ENCODE measurements at regions not wholly inside any gene's neighbourhood (a gene's known extent, or its start where the extent isn't known, plus 50 kb on each side); places are given as distances from the start of the nearest gene placed in this dataset.

DNA sequence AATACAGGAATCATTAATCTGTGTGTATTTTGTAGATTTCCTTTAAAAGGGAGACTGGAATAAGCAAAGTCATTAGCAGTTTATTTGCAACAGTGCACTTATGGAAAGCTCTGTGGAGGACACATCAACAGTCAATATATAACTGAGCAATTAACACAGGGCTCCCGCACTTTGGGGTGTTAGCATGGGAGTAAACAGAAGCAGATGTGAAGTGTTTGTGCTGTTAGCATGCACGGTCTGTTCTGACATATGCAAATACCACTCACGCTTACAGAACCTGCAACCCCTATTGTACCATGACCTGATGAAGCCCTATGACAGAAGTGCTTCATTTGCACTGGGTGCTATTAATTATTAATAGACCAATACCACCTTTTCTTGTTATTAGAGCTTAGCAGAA, 118.9 kb downstream of the PPP1R3A start:
- H3K27me3 ChIP-seq (ENCODE audit: insufficient read depth, low read length, poor library complexity, severe bottlenecking) = no peaks in the 10 kb centered on the region
- no peak for TF ChIP-seq EZH2phosphoT487 (IDR thresholded peaks at IDR 0.05; ENCODE audit: borderline replicate concordance)
- no peak for TF ChIP-seq CTCF (conservative IDR thresholded peaks at IDR 0.05; ENCODE audit: low read length)
- no peaks in the 10 kb centered on the region for H4K20me1 ChIP-seq (ENCODE audit: insufficient read depth, low read length, poor library complexity, severe bottlenecking)
- H3K4me1 ChIP-seq (ENCODE audit: insufficient read depth, low read length, poor library complexity, severe bottlenecking) = no peaks in the 10 kb centered on the region
- H3K4me3 ChIP-seq (ENCODE audit: low read length, poor library complexity, severe bottlenecking) = no peak overlapping the region
- H3K36me3 ChIP-seq (ENCODE audit: insufficient read depth, low read length) = no peaks in the 10 kb centered on the region
- H3K4me2 ChIP-seq (ENCODE audit: low read depth, low read length, poor library complexity, severe bottlenecking) = no peak overlapping the region
- no peaks in the 10 kb centered on the region for H3K9me2 ChIP-seq (replicated peaks; ENCODE audit: low read depth, low read length)
- no peaks in the 10 kb centered on the region for H3K9me3 ChIP-seq (ENCODE audit: insufficient read depth, low read depth, low read length)
- H2AFZ ChIP-seq (ENCODE audit: low read length) = no peak overlapping the region
- H3K9ac ChIP-seq (ENCODE audit: low read depth, low read length, poor library complexity, severe bottlenecking) = no peak overlapping the region
- H3K79me2 ChIP-seq (ENCODE audit: insufficient read depth, low read length) = no peaks in the 10 kb centered on the region
- H3F3A ChIP-seq (ENCODE audit: low read depth) = no peaks in the 10 kb centered on the region

DNA sequence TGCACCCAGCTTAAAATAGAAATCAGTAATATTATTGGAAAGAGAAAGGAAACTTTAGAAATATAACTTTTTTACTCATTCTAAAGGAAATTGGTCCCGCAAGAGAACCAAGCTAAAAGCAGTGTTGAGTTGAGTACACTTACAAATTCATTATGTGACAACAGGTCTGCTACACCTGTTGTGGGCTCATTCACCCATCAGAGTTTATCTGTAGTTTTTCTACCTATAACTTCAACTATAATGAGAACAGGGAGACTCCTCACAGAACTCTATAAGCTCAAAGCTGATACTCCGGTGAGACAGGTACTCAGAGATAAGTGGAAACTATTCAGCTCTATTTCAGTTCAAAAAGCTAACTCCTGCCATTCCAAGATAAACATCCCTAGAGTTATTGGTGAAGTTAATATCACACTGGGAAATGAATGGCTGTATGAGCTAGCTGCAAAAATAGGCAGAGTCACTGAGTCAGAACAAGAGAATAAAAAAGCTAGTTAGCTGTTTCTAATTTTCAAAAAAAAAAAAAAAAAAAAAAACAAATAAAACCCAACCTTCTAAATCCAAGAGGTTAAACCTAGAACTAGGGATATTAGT, 121.3 kb downstream of the PPP1R3A start:
- H3K4me2 ChIP-seq (ENCODE audit: low read depth, low read length, poor library complexity, severe bottlenecking) = no peak overlapping the region

DNA sequence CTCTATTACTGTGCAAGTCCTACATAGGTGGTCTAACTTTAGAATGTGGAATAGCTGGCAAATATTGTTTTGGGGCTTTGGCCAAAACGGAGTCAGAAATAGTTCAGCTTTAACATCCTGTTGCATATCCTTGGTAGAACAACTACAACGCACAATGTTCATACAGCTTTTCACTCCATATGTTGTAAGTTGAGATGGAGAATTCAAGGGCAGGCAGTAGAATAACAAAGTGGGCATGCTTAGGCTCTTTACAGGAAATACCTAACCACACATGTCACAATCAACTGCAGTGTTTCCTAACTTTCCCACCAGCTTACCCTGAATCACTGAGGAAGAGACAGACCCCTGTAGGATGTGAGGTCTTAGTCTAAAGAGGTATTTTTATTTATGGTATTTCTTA, 122.3 kb downstream of the PPP1R3A start:
- no peaks in the 10 kb centered on the region for H3K9me3 ChIP-seq (ENCODE audit: insufficient read depth, low read depth, low read length)
- no peak overlapping the region for H3K4me2 ChIP-seq (ENCODE audit: low read depth, low read length, poor library complexity, severe bottlenecking)
- TF ChIP-seq CTCF (conservative IDR thresholded peaks at IDR 0.05; ENCODE audit: low read length) = no peak
- TF ChIP-seq EZH2phosphoT487 (IDR thresholded peaks at IDR 0.05; ENCODE audit: borderline replicate concordance) = no peak
- H3K27me3 ChIP-seq (ENCODE audit: insufficient read depth, low read length, poor library complexity, severe bottlenecking) = no peaks in the 10 kb centered on the region
- no peaks in the 10 kb centered on the region for H3K9me2 ChIP-seq (replicated peaks; ENCODE audit: low read depth, low read length)
- H3K4me1 ChIP-seq (ENCODE audit: insufficient read depth, low read length, poor library complexity, severe bottlenecking) = no peaks in the 10 kb centered on the region
- H4K20me1 ChIP-seq (ENCODE audit: insufficient read depth, low read length, poor library complexity, severe bottlenecking) = no peaks in the 10 kb centered on the region
- H3K9ac ChIP-seq (ENCODE audit: low read depth, low read length, poor library complexity, severe bottlenecking) = no peak overlapping the region
- H3K36me3 ChIP-seq (ENCODE audit: insufficient read depth, low read length) = no peaks in the 10 kb centered on the region
- no peak overlapping the region for H2AFZ ChIP-seq (ENCODE audit: low read length)
- no peak overlapping the region for H3K4me3 ChIP-seq (ENCODE audit: low read length, poor library complexity, severe bottlenecking)
- H3K79me2 ChIP-seq (ENCODE audit: insufficient read depth, low read length) = no peaks in the 10 kb centered on the region
- no peaks in the 10 kb centered on the region for H3F3A ChIP-seq (ENCODE audit: low read depth)

More for the DNA sequence above, 121.3 kb downstream of the PPP1R3A start:
- Histone ChIP-seq H2AFZ (ENCODE audit: low read length) (no peak overlapping the region), H3K36me3 (ENCODE audit: insufficient read depth, low read length) (no peaks in the 10 kb centered on the region), H3K79me2 (ENCODE audit: insufficient read depth, low read length) (no peaks in the 10 kb centered on the region), H3K9ac (ENCODE audit: low read depth, low read length, poor library complexity, severe bottlenecking) (no peak overlapping the region), H3K9me2 (replicated peaks; ENCODE audit: low read depth, low read length) (no peaks in the 10 kb centered on the region), H3F3A (ENCODE audit: low read depth) (no peaks in the 10 kb centered on the region), H3K27me3 (ENCODE audit: insufficient read depth, low read length, poor library complexity, severe bottlenecking) (no peaks in the 10 kb centered on the region), H4K20me1 (ENCODE audit: insufficient read depth, low read length, poor library complexity, severe bottlenecking) (no peaks in the 10 kb centered on the region), H3K4me3 (ENCODE audit: low read length, poor library complexity, severe bottlenecking) (no peak overlapping the region), H3K4me1 (ENCODE audit: insufficient read depth, low read length, poor library complexity, severe bottlenecking) (no peaks in the 10 kb centered on the region), H3K9me3 (ENCODE audit: insufficient read depth, low read depth, low read length) (no peaks in the 10 kb centered on the region)
- no peak for TF ChIP-seq CTCF (conservative IDR thresholded peaks at IDR 0.05; ENCODE audit: low read length)
- TF ChIP-seq EZH2phosphoT487 (IDR thresholded peaks at IDR 0.05; ENCODE audit: borderline replicate concordance) = no peak
